GM23338 (cell line): ENCODE measurements at regions not wholly inside any gene's neighbourhood (a gene's known extent, or its start where the extent isn't known, plus 50 kb on each side); places are given as distances from the start of the nearest gene placed in this dataset.

Experiments used
- ATAC-seq: fragments of 200-7000 bp; cut with Tn5 transposase; 3 replicates; pipeline ENCODE4 v1.9.1; 2020
- DNase-seq: peaks from one replicate; pipeline ENCODE4 v3.0.0-alpha.2; 2015; ENCODE audit warnings: low spot score
- H2AFZ ChIP-seq: fragments of 200-600 bp; sonication (generic); 2 replicates; pipeline ENCODE4 v1.8.0; 2016; ENCODE audit warnings: antibody characterized with exemption, mild to moderate bottlenecking, moderate library complexity
- H3F3A ChIP-seq: fragments of 200-600 bp; sonication (generic); replicated peaks from 2 replicates; pipeline ENCODE4 v1.8.0; 2017; ENCODE audit warnings: antibody characterized with exemption, mixed run types, low read depth
- H3K27ac ChIP-seq: fragments of 200-600 bp; sonication (generic); 2 replicates; pipeline ENCODE4 v1.6.1; 2016; ENCODE audit warnings: low read depth
- H3K27me3 ChIP-seq: fragments of 200-600 bp; sonication (generic); 2 replicates; pipeline ENCODE4 v1.8.0; 2016; ENCODE audit warnings: mild to moderate bottlenecking, mixed run types, moderate library complexity; ENCODE audit not compliant: insufficient read depth
- H3K36me3 ChIP-seq: fragments of 200-600 bp; sonication (generic); 2 replicates; pipeline ENCODE4 v1.8.0; 2016; ENCODE audit warnings: mild to moderate bottlenecking; ENCODE audit not compliant: insufficient read depth
- H3K4me1 ChIP-seq: fragments of 200-600 bp; sonication (generic); 2 replicates; pipeline ENCODE4 v1.8.0; 2016; ENCODE audit warnings: mild to moderate bottlenecking, moderate library complexity; ENCODE audit not compliant: insufficient read depth
- H3K4me2 ChIP-seq: fragments of 200-600 bp; sonication (generic); 2 replicates; pipeline ENCODE4 v1.7.1; 2017; ENCODE audit warnings: mixed run types
- H3K4me3 ChIP-seq: fragments of 200-600 bp; sonication (generic); 2 replicates; pipeline ENCODE4 v1.6.1; 2016; ENCODE audit warnings: mixed run types
- H3K79me2 ChIP-seq: fragments of 200-600 bp; sonication (generic); replicated peaks from 2 replicates; pipeline ENCODE4 v1.8.0; 2017; ENCODE audit warnings: mild to moderate bottlenecking; ENCODE audit not compliant: insufficient read depth
- H3K9me2 ChIP-seq: fragments of 200-600 bp; sonication (generic); 2 replicates; pipeline ENCODE4 v1.8.0; 2017; ENCODE audit not compliant: insufficient read depth
- H4K20me1 ChIP-seq: fragments of 200-600 bp; sonication (generic); replicated peaks from 2 replicates; pipeline ENCODE4 v1.8.0; 2017; ENCODE audit warnings: mild to moderate bottlenecking; ENCODE audit not compliant: insufficient read depth
- H3K27ac Mint-ChIP-seq: 2 replicates; pipeline ENCODE4 v1.8.0; 2020; ENCODE audit warnings: inconsistent platforms, mild to moderate bottlenecking, moderate library complexity, mixed read lengths
- H3K27me3 Mint-ChIP-seq: 3 replicates; pipeline ENCODE4 v1.8.0; 2022; ENCODE audit warnings: low read depth, mild to moderate bottlenecking, moderate library complexity, mixed read lengths, inconsistent platforms; ENCODE audit not compliant: insufficient read depth, poor library complexity
- H3K36me3 Mint-ChIP-seq: 3 replicates; pipeline ENCODE4 v1.8.0; 2021; ENCODE audit warnings: low read depth, mild to moderate bottlenecking, inconsistent platforms, moderate library complexity, mixed read lengths
- H3K4me1 Mint-ChIP-seq: 3 replicates; pipeline ENCODE4 v1.8.0; 2020; ENCODE audit warnings: mild to moderate bottlenecking, inconsistent platforms, mixed read lengths
- H3K4me3 Mint-ChIP-seq: 3 replicates; pipeline ENCODE4 v1.8.0; 2021; ENCODE audit warnings: moderate library complexity, mild to moderate bottlenecking, inconsistent platforms, mixed read lengths
- H3K9me3 Mint-ChIP-seq: 3 replicates; pipeline ENCODE4 v1.8.0; 2020; ENCODE audit warnings: moderate library complexity, mild to moderate bottlenecking, inconsistent platforms, mixed read lengths
- CTCF ChIP-seq, 2 experiments: fragments of 200-600 bp in 1 of 2; sonication (generic) in 1 of 2; conservative IDR thresholded peaks; 2 replicates each; pipeline versions ENCODE4 v1.5.1 to v1.6.1; 2016 to 2017; ENCODE audit warnings: antibody characterized with exemption in 2 of 2, low read depth in 2 of 2, mild to moderate bottlenecking in 2 of 2, moderate library complexity in 1 of 2
- NANOG ChIP-seq: IDR thresholded peaks from 2 replicates; pipeline ENCODE4 v1.6.1; 2016; ENCODE audit warnings: antibody characterized with exemption, borderline replicate concordance
- POLR2AphosphoS5 ChIP-seq: IDR thresholded peaks from 2 replicates; pipeline ENCODE4 v1.6.1; 2016; ENCODE audit warnings: antibody characterized with exemption, low read depth
- ZNF114 ChIP-seq: fragments of 250-450 bp; sonication (Bioruptor Pico); IDR thresholded peaks from 2 replicates; pipeline ENCODE4 v1.5.0; 2020; ENCODE audit warnings: mild to moderate bottlenecking, moderate library complexity
- ZNF331 ChIP-seq: fragments of 250-450 bp; sonication (Bioruptor Pico); IDR thresholded peaks from 2 replicates; pipeline ENCODE4 v1.5.0; 2020; ENCODE audit warnings: low read depth, mild to moderate bottlenecking, moderate library complexity
- TF ChIP-seq, protein P1 (sequence below): fragments of 250-450 bp; sonication (Bioruptor Pico); IDR thresholded peaks from 2 replicates; pipeline ENCODE4 v1.5.0; 2020; ENCODE audit warnings: mild to moderate bottlenecking, moderate library complexity

DNA sequence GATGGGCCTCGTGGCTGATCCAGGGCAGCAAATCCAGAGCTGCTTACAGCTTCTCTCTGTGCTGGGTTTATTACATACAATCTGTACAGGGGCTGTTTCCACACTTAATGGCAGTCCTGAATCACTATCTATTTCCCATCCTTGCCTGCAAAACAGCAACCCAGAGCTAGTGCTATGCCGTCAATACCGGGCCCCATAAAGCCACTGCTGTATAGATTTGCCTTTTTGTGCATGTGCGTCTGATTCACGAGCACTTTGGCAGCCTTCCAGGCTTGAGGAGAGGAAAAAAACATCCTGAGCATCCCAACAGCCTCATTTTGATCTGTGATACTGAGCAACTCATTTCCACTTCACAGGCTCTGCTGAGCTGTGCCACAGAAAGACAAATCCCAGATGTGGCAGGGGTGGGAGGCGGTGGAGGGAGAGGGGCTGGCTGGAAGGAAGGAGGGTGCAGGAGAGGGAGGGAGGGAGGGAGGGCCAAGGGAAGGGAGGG, 65.2 kb upstream of the TARBP1 start (continued):
- TF ChIP-seq, protein P1, sequence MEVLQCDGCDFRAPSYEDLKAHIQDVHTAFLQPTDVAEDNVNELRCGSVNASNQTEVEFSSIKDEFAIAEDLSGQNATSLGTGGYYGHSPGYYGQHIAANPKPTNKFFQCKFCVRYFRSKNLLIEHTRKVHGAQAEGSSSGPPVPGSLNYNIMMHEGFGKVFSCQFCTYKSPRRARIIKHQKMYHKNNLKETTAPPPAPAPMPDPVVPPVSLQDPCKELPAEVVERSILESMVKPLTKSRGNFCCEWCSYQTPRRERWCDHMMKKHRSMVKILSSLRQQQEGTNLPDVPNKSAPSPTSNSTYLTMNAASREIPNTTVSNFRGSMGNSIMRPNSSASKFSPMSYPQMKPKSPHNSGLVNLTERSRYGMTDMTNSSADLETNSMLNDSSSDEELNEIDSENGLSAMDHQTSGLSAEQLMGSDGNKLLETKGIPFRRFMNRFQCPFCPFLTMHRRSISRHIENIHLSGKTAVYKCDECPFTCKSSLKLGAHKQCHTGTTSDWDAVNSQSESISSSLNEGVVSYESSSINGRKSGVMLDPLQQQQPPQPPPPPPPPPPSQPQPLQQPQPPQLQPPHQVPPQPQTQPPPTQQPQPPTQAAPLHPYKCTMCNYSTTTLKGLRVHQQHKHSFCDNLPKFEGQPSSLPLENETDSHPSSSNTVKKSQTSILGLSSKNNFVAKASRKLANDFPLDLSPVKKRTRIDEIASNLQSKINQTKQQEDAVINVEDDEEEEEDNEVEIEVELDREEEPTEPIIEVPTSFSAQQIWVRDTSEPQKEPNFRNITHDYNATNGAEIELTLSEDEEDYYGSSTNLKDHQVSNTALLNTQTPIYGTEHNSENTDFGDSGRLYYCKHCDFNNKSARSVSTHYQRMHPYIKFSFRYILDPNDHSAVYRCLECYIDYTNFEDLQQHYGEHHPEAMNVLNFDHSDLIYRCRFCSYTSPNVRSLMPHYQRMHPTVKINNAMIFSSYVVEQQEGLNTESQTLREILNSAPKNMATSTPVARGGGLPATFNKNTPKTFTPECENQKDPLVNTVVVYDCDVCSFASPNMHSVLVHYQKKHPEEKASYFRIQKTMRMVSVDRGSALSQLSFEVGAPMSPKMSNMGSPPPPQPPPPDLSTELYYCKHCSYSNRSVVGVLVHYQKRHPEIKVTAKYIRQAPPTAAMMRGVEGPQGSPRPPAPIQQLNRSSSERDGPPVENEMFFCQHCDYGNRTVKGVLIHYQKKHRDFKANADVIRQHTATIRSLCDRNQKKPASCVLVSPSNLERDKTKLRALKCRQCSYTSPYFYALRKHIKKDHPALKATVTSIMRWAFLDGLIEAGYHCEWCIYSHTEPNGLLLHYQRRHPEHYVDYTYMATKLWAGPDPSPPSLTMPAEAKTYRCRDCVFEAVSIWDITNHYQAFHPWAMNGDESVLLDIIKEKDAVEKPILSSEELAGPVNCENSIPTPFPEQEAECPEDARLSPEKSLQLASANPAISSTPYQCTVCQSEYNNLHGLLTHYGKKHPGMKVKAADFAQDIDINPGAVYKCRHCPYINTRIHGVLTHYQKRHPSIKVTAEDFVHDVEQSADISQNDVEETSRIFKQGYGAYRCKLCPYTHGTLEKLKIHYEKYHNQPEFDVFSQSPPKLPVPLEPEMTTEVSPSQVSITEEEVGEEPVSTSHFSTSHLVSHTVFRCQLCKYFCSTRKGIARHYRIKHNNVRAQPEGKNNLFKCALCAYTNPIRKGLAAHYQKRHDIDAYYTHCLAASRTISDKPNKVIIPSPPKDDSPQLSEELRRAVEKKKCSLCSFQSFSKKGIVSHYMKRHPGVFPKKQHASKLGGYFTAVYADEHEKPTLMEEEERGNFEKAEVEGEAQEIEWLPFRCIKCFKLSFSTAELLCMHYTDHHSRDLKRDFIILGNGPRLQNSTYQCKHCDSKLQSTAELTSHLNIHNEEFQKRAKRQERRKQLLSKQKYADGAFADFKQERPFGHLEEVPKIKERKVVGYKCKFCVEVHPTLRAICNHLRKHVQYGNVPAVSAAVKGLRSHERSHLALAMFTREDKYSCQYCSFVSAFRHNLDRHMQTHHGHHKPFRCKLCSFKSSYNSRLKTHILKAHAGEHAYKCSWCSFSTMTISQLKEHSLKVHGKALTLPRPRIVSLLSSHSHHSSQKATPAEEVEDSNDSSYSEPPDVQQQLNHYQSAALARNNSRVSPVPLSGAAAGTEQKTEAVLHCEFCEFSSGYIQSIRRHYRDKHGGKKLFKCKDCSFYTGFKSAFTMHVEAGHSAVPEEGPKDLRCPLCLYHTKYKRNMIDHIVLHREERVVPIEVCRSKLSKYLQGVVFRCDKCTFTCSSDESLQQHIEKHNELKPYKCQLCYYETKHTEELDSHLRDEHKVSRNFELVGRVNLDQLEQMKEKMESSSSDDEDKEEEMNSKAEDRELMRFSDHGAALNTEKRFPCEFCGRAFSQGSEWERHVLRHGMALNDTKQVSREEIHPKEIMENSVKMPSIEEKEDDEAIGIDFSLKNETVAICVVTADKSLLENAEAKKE (CRISPR knock-in tag), result no peak
- TF ChIP-seq ZNF331 (CRISPR knock-in tag) (no peak), POLR2AphosphoS5 (no peak), ZNF114 (CRISPR knock-in tag) (no peak), CTCF (conservative IDR thresholded peaks at IDR 0.05; ENCODE audit: low read depth in 2 of 2) (no peak), NANOG (no peak)

DNA sequence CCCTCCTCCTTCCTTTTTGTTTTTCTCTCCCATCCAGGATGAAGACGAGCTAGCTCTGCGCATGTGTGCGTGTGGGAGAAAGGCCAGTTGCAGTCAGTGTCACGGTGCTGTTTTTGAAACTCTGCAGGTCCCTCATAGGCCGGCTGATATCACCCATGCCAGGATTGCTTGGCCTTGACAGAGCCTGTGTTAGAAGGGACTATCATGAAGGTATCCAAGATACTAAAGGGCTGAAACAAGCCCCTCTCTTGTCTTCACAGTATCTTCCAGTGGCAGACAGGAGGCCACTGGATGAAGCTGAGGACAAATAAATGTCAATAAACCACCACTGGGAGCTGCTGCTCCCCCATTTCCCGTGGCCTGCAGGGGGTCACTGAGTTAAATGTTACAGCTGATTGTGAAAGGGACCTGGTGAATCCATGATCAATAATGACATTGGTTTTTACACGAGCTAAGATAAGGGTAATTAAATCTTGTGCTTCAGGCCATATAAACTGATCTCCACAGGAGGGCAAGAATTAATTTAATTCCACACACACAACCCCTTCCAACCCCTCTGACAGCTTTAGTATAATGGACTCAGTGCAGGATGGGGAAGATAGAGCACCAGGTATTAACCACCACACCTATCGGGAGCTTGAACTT, 64.6 kb upstream of the TARBP1 start:
- no peaks in the 10 kb centered on the region for H3K79me2 ChIP-seq
- Mint-ChIP-seq H3K27me3 (peaks cover 13% of the 10 kb centered on the region), H3K36me3 (no peaks in the 10 kb centered on the region), H3K4me3 (no peak overlapping the region), H3K4me1 (peaks cover 38% of the 10 kb centered on the region), H3K9me3 (no peaks in the 10 kb centered on the region), H3K27ac (no peak overlapping the region)
- H3K4me1 ChIP-seq, result 0 out of 2 replicates have a peak, but pooled peaks cover 5% of the 10 kb centered on the region
- H3K4me2 ChIP-seq, result no peak overlapping the region
- H3K9me2 ChIP-seq, result no peaks in the 10 kb centered on the region
- no peaks in the 10 kb centered on the region for H3F3A ChIP-seq
- no peak overlapping the region for H3K27ac ChIP-seq
- 0 out of 2 replicates have a peak overlapping the region, but pooled peaks have one; percentile 32 for H2AFZ ChIP-seq
- H3K27me3 ChIP-seq, result no peaks in the 10 kb centered on the region
- 0 out of 2 replicates have a peak, but pooled peaks cover 3% of the 10 kb centered on the region for H4K20me1 ChIP-seq
- ATAC-seq (no peak), DNase-seq (no peak)
- H3K36me3 ChIP-seq, result no peaks in the 10 kb centered on the region
- H3K4me3 ChIP-seq, result no peak overlapping the region
- no peak for TF ChIP-seq ZNF114 (CRISPR knock-in tag)
- TF ChIP-seq, protein P1 (CRISPR knock-in tag), result no peak
